ENCODE measurements at regions not wholly inside any gene's neighbourhood (a gene's known extent, or its start where the extent isn't known, plus 50 kb on each side); places are given as distances from the start of the nearest gene placed in this dataset.

- no peak for TF ChIP-seq TAF1 (IDR thresholded peaks at IDR 0.05; ENCODE audit: low read depth)
- no peak for TF ChIP-seq POLR2AphosphoS5 (IDR thresholded peaks at IDR 0.05)
- TF ChIP-seq REST (IDR thresholded peaks at IDR 0.05; ENCODE audit: borderline replicate concordance) = no peak
- no peak for TF ChIP-seq MXI1 (conservative IDR thresholded peaks at IDR 0.05; ENCODE audit: poor library complexity, severe bottlenecking)
- no peak for TF ChIP-seq RAD21 (conservative IDR thresholded peaks at IDR 0.05)
- TF ChIP-seq CTCF (IDR thresholded peaks at IDR 0.05; ENCODE audit: poor library complexity, severe bottlenecking) = no peak
- TF ChIP-seq EP300 (conservative IDR thresholded peaks at IDR 0.05; ENCODE audit: poor library complexity, severe bottlenecking) = no peak
- no peak for TF ChIP-seq SMC3 (conservative IDR thresholded peaks at IDR 0.05; ENCODE audit: poor library complexity)
- TF ChIP-seq EZH2 (IDR thresholded peaks at IDR 0.05; ENCODE audit: borderline replicate concordance, insufficient read depth, low read length, poor library complexity, severe bottlenecking) = no peak
- Histone ChIP-seq H3K9me2 (ENCODE audit: insufficient read depth, low read length) (no peaks in the 10 kb centered on the region), H3K79me2 (replicated peaks; ENCODE audit: insufficient read depth, low read length) (no peaks in the 10 kb centered on the region), H3K36me3 (ENCODE audit: insufficient read depth, low read length) (no peaks in the 10 kb centered on the region), H3F3A (ENCODE audit: insufficient read depth, low read length, poor library complexity, severe bottlenecking) (no peaks in the 10 kb centered on the region), H3K27ac (ENCODE audit: low read length) (no peak overlapping the region), H3K9ac (ENCODE audit: low read length) (no peak overlapping the region), H3K27me3 (ENCODE audit: insufficient read depth, low read depth, low read length) (no peaks in the 10 kb centered on the region), H3K4me3 (ENCODE audit: low read length) (no peak overlapping the region), H4K20me1 (ENCODE audit: insufficient read depth) (no peaks in the 10 kb centered on the region), H3K4me2 (ENCODE audit: low read length) (no peak overlapping the region), H2AFZ (ENCODE audit: low read depth, low read length) (no peak overlapping the region), H3K9me3 (ENCODE audit: low read length) (no peaks in the 10 kb centered on the region)
These were observed 295.1 kb downstream of the GALR1 start for GRCh38 chr18:77544792-77545191.

GRCh38 chr18:77547757-77548156 is 298.1 kb downstream of the GALR1 start:
- H3K9me2 ChIP-seq (ENCODE audit: insufficient read depth, low read length) = no peaks in the 10 kb centered on the region
- H2AFZ ChIP-seq (ENCODE audit: low read depth, low read length) = no peak overlapping the region
- no peak overlapping the region for H3K4me2 ChIP-seq (ENCODE audit: low read length)
- H4K20me1 ChIP-seq (ENCODE audit: insufficient read depth) = no peaks in the 10 kb centered on the region
- H3K79me2 ChIP-seq (replicated peaks; ENCODE audit: insufficient read depth, low read length) = no peaks in the 10 kb centered on the region
- no peak overlapping the region for H3K4me3 ChIP-seq (ENCODE audit: low read length)
- no peak overlapping the region for H3K9ac ChIP-seq (ENCODE audit: low read length)
- no peaks in the 10 kb centered on the region for H3K27me3 ChIP-seq (ENCODE audit: insufficient read depth, low read depth, low read length)
- H3K36me3 ChIP-seq (ENCODE audit: insufficient read depth, low read length) = no peaks in the 10 kb centered on the region
- H3K9me3 ChIP-seq (ENCODE audit: low read length) = no peaks in the 10 kb centered on the region
- no peak overlapping the region for H3K27ac ChIP-seq (ENCODE audit: low read length)
- no peaks in the 10 kb centered on the region for H3F3A ChIP-seq (ENCODE audit: insufficient read depth, low read length, poor library complexity, severe bottlenecking)
- TF ChIP-seq REST (IDR thresholded peaks at IDR 0.05; ENCODE audit: borderline replicate concordance) (no peak), TAF1 (IDR thresholded peaks at IDR 0.05; ENCODE audit: low read depth) (no peak), POLR2AphosphoS5 (IDR thresholded peaks at IDR 0.05) (no peak), EZH2 (IDR thresholded peaks at IDR 0.05; ENCODE audit: borderline replicate concordance, insufficient read depth, low read length, poor library complexity, severe bottlenecking) (no peak), RAD21 (conservative IDR thresholded peaks at IDR 0.05) (no peak), CTCF (IDR thresholded peaks at IDR 0.05; ENCODE audit: poor library complexity, severe bottlenecking) (no peak), EP300 (conservative IDR thresholded peaks at IDR 0.05; ENCODE audit: poor library complexity, severe bottlenecking) (no peak)
